ENCODE measurements at regions not wholly inside any gene's neighbourhood (a gene's known extent, or its start where the extent isn't known, plus 50 kb on each side); places are given as distances from the start of the nearest gene placed in this dataset.

- no peak for TF ChIP-seq EZH2 (IDR thresholded peaks at IDR 0.05; ENCODE audit: low read length, missing control alignments)
- TF ChIP-seq, protein P1, sequence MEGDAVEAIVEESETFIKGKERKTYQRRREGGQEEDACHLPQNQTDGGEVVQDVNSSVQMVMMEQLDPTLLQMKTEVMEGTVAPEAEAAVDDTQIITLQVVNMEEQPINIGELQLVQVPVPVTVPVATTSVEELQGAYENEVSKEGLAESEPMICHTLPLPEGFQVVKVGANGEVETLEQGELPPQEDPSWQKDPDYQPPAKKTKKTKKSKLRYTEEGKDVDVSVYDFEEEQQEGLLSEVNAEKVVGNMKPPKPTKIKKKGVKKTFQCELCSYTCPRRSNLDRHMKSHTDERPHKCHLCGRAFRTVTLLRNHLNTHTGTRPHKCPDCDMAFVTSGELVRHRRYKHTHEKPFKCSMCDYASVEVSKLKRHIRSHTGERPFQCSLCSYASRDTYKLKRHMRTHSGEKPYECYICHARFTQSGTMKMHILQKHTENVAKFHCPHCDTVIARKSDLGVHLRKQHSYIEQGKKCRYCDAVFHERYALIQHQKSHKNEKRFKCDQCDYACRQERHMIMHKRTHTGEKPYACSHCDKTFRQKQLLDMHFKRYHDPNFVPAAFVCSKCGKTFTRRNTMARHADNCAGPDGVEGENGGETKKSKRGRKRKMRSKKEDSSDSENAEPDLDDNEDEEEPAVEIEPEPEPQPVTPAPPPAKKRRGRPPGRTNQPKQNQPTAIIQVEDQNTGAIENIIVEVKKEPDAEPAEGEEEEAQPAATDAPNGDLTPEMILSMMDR (conservative IDR thresholded peaks at IDR 0.05 in 1 of 2, IDR thresholded peaks at IDR 0.05 in 1 of 2; ENCODE audit: low read depth in 1 of 2, low read length in 2 of 2), result no peak
Measured at GRCh38 chr4:189185810-189186432, 754.8 kb upstream of the FRG1 start.

Data from fibroblast of lung (primary cell).